AG04450 (cell line): ENCODE measurements at regions not wholly inside any gene's neighbourhood (a gene's known extent, or its start where the extent isn't known, plus 50 kb on each side); places are given as distances from the start of the nearest gene placed in this dataset.

ENCODE experiments used
- CTCF ChIA-PET: fragments of 300-600, 350-600 bp; formaldehyde crosslinking; extraction: SDS; loops from one replicate; lab custom pipeline; 2022; ENCODE audit warnings: antibody characterized with exemption, inconsistent platforms; lab: Charles Lee
- POLR2A ChIA-PET: fragments of 350-600 bp; formaldehyde crosslinking; extraction: SDS; loops from one replicate; lab custom pipeline; 2021; ENCODE audit warnings: antibody characterized with exemption, inconsistent platforms; lab: Yijun Ruan, JAX
- DNase-seq: peaks from one replicate; pipeline ENCODE4 v3.0.0-alpha.2; 2011; ENCODE audit warnings: low read depth, low spot score
- H3K27ac ChIP-seq: one replicate; pipeline ENCODE4 v1.5.1; 2012; ENCODE audit warnings: low read depth, low read length, control low read depth
- H3K27me3 ChIP-seq: one replicate; pipeline ENCODE4 v1.6.0; 2012; ENCODE audit warnings: low read length; ENCODE audit not compliant: control insufficient read depth, insufficient read depth
- H3K4me3 ChIP-seq: 2 replicates; pipeline ENCODE4 v1.5.1; 2011; ENCODE audit warnings: mild to moderate bottlenecking, low read depth, low read length, control low read depth
- H3K9me3 ChIP-seq: 2 replicates; pipeline ENCODE4 v1.5.1; 2012; ENCODE audit warnings: low read length; ENCODE audit not compliant: control insufficient read depth, insufficient read depth
- TF ChIP-seq, protein P1 (sequence below): IDR thresholded peaks from 2 replicates; pipeline ENCODE4 v1.5.1; 2011; ENCODE audit warnings: low read depth, low read length, control low read depth, inconsistent platforms

DNA sequence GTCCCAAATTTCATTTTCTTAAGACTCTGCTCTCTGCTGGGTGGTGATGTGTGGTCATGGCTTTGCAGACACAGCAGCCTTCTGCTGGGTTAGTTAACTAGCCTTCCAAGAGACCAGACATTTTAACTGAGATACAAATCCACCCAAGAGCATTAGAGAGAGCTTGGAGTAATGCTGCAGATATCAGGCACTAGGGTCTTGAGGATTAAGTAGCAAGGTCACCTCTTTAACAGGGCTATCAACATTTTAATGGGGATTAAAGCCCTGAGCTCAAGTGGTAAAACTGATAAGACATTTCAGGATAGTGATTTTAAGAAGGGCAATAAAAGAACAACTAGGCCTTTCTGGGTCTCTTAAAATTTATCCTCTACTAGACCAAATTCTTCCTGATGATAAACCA is 461.2 kb downstream of the MEIS1 start:
- ChIA-PET POLR2A (interaction anchor here (0.5 kb wide), 1 partner anchor 924 kb away, joined by 3 read pairs; no protein-coding TSS in a partner anchor), CTCF (no interaction called here)
- no peaks in the 10 kb centered on the region for H3K9me3 ChIP-seq
- no peak overlapping the region for H3K4me3 ChIP-seq
- H3K27me3 ChIP-seq = no peaks in the 10 kb centered on the region
- H3K27ac ChIP-seq = no peak overlapping the region
- TF ChIP-seq, protein P1, sequence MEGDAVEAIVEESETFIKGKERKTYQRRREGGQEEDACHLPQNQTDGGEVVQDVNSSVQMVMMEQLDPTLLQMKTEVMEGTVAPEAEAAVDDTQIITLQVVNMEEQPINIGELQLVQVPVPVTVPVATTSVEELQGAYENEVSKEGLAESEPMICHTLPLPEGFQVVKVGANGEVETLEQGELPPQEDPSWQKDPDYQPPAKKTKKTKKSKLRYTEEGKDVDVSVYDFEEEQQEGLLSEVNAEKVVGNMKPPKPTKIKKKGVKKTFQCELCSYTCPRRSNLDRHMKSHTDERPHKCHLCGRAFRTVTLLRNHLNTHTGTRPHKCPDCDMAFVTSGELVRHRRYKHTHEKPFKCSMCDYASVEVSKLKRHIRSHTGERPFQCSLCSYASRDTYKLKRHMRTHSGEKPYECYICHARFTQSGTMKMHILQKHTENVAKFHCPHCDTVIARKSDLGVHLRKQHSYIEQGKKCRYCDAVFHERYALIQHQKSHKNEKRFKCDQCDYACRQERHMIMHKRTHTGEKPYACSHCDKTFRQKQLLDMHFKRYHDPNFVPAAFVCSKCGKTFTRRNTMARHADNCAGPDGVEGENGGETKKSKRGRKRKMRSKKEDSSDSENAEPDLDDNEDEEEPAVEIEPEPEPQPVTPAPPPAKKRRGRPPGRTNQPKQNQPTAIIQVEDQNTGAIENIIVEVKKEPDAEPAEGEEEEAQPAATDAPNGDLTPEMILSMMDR = no peak
- no peak for DNase-seq

DNA sequence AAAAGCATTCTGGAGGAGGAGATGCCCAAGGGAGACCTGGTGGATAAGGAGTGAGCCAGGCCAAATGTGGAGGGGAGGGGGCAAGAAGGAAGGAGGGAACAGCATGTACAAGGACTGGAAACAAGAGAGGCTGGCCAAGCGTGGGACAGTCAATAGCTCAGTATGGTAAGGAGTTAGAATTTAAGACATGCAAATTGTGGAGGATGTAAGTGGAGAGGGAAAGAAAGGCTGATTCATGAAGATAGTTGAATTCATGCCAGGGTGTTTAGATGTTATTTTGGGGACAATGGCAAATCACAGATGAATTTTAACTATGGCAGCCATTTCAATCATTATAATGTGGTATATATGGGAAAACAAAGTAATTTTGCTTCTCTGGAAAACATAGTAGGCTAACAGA is 462.3 kb downstream of the MEIS1 start:
- TF ChIP-seq, protein P1 = no peak
- POLR2A ChIA-PET = interaction anchor here (1.5 kb wide), 1 partner anchor 8 kb away, joined by 11 read pairs; no protein-coding TSS in a partner anchor
- DNase-seq = no peak
- no peak overlapping the region for H3K4me3 ChIP-seq
- CTCF ChIA-PET = no interaction called here
- peak overlapping the region; percentile 35 for H3K27ac ChIP-seq
- H3K9me3 ChIP-seq = no peaks in the 10 kb centered on the region
- H3K27me3 ChIP-seq = no peaks in the 10 kb centered on the region

DNA sequence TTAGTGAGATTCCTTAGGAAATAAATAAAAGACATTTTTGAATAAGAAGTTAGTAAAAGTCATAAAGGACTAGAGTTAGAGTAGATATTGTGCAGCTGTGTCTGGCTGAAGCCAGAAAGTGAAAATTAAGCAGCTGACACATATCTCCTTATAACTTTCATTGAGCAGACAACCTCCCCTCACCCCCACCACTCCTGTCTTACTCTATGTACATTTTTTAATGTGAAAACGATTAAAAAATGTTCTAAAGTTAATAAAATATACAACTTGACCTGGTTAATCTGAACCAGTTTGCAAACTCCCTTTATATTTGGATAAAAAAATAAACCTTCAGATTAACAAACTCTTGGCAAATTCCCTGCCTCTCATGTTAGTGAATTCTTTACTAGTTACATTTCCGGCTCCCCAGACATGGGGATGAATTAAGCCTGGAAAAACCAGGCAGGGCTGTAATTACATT is 462.8 kb downstream of the MEIS1 start:
- TF ChIP-seq, protein P1 = no peak
- ChIA-PET POLR2A (interaction anchor here (1.5 kb wide), 1 partner anchor 9 kb away, joined by 11 read pairs; no protein-coding TSS in a partner anchor), CTCF (no interaction called here)
- H3K27ac ChIP-seq = no peak overlapping the region
- H3K27me3 ChIP-seq = no peaks in the 10 kb centered on the region
- no peak for DNase-seq
- no peaks in the 10 kb centered on the region for H3K9me3 ChIP-seq
- H3K4me3 ChIP-seq = no peak overlapping the region

DNA sequence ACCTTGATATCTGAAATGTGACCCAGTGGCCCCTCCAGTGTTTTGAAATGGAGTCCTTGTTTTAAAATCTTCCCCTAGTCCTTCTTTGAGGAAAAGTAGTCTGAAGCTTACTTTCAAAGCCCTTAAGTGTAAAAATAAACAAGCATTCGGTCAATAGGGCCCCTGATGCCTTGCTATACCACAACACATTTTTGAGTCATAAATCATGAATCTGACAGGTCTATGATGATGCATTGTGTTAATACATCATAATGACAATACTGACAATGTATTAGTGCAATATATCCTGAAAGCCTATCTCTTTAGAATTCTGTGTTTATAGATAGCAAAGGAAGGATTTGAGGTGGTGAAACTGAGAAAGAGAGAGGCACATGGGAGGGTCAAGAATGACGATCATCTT is 464.2 kb downstream of the MEIS1 start:
- no peak for DNase-seq
- TF ChIP-seq, protein P1 = no peak
- no peaks in the 10 kb centered on the region for H3K9me3 ChIP-seq
- H3K27me3 ChIP-seq = no peaks in the 10 kb centered on the region
- H3K4me3 ChIP-seq = no peak overlapping the region
- ChIA-PET CTCF (no interaction called here), POLR2A (no interaction called here)
- H3K27ac ChIP-seq = no peak overlapping the region

DNA sequence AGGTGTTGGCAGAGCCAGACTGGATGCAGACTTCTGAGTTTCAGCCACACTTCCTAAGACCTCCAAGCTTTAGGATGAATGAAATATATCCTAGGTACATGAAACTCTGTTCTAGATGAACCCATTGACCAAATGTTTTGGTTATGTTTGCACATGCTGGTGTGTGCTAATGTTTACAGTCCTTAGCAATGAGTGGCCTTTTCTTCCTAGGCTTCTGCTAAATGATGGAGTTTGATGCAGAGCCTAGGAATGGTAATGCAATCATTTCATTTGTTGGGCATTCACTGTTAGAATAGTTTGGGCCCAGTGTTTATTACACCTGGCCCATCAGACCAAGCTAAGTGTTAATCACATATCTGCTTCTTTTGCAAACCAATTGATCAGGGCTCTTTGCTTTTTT is 464.7 kb downstream of the MEIS1 start:
- POLR2A ChIA-PET = interaction anchor here (0.9 kb wide), 1 partner anchor 26 kb away, joined by 4 read pairs; no protein-coding TSS in a partner anchor
- Histone ChIP-seq H3K27me3 (no peaks in the 10 kb centered on the region), H3K9me3 (no peaks in the 10 kb centered on the region), H3K27ac (no peak overlapping the region), H3K4me3 (no peak overlapping the region)
- TF ChIP-seq, protein P1 = no peak
- DNase-seq = peak; percentile 44
- CTCF ChIA-PET = no interaction called here
